OCI-LY1 (cell line): ENCODE measurements at regions not wholly inside any gene's neighbourhood (a gene's known extent, or its start where the extent isn't known, plus 50 kb on each side); places are given as distances from the start of the nearest gene placed in this dataset.

Source experiments
- H2AFZ ChIP-seq: fragments of 200-600 bp; sonication (generic), shearing (Covaris generic); 2 replicates; pipeline ENCODE4 v1.6.0; 2014; ENCODE audit warnings: antibody characterized with exemption, mild to moderate bottlenecking, low read length
- H3F3A ChIP-seq: fragments of 200-600 bp; sonication (generic), shearing (Covaris generic); 2 replicates; pipeline ENCODE4 v1.6.0; 2014; ENCODE audit warnings: mild to moderate bottlenecking, antibody characterized with exemption, low read length, moderate library complexity; ENCODE audit not compliant: insufficient read depth
- H3K27ac ChIP-seq: fragments of 200-600 bp; sonication (generic); 2 replicates; pipeline ENCODE4 v1.5.1; 2014; ENCODE audit warnings: low read length, mixed run types, mild to moderate bottlenecking, low read depth; ENCODE audit not compliant: poor library complexity, severe bottlenecking
- H3K27me3 ChIP-seq: fragments of 200-600 bp; sonication (generic); 2 replicates; pipeline ENCODE4 v1.6.0; 2014; ENCODE audit warnings: antibody characterized with exemption, mild to moderate bottlenecking, low read length, moderate library complexity; ENCODE audit not compliant: insufficient read depth
- H3K36me3 ChIP-seq: fragments of 200-600 bp; sonication (generic); 2 replicates; pipeline ENCODE4 v1.6.1; 2014; ENCODE audit warnings: mild to moderate bottlenecking, antibody characterized with exemption, low read length, moderate library complexity, mixed read lengths; ENCODE audit not compliant: insufficient read depth
- H3K4me1 ChIP-seq: fragments of 200-600 bp; sonication (generic); 2 replicates; pipeline ENCODE4 v1.5.1; 2014; ENCODE audit warnings: mild to moderate bottlenecking, low read length, moderate library complexity; ENCODE audit not compliant: insufficient read depth, severe bottlenecking
- H3K4me2 ChIP-seq: fragments of 200-600 bp; sonication (generic), shearing (Covaris generic); 2 replicates; pipeline ENCODE4 v1.6.1; 2014; ENCODE audit warnings: low read length
- H3K4me3 ChIP-seq: fragments of 200-600 bp; sonication (generic); 2 replicates; pipeline ENCODE4 v1.5.1; 2014; ENCODE audit warnings: low read length, low read depth, mild to moderate bottlenecking, mixed read lengths; ENCODE audit not compliant: poor library complexity, severe bottlenecking
- H3K79me2 ChIP-seq: fragments of 200-600 bp; shearing (Covaris generic); 2 replicates; pipeline ENCODE4 v1.6.1; 2016; ENCODE audit warnings: mixed run types, low read length, mixed read lengths; ENCODE audit not compliant: insufficient read depth
- H3K9ac ChIP-seq: fragments of 200-600 bp; sonication (generic), shearing (Covaris generic); 2 replicates; pipeline ENCODE4 v1.6.1; 2014; ENCODE audit warnings: mild to moderate bottlenecking, low read length, mixed read lengths
- H3K9me2 ChIP-seq: fragments of 200-600 bp; sonication (generic), shearing (Covaris generic); 2 replicates; pipeline ENCODE4 v1.6.1; 2014; ENCODE audit warnings: low read depth, mild to moderate bottlenecking, low read length, mixed read lengths
- H3K9me3 ChIP-seq: fragments of 200-600 bp; shearing (Covaris generic); 2 replicates; pipeline ENCODE4 v1.6.1; 2014; ENCODE audit warnings: low read length, mixed read lengths
- H4K20me1 ChIP-seq: fragments of 200-600 bp; sonication (generic), shearing (Covaris generic); 2 replicates; pipeline ENCODE4 v1.6.0; 2016; ENCODE audit warnings: mild to moderate bottlenecking, low read length; ENCODE audit not compliant: insufficient read depth
- CTCF ChIP-seq: fragments of 200-600 bp; sonication (generic), shearing (Covaris generic); IDR thresholded peaks from 2 replicates; pipeline ENCODE4 v1.5.1; 2017; ENCODE audit warnings: mild to moderate bottlenecking, antibody characterized with exemption, low read length, moderate library complexity, mixed read lengths
- EZH2 ChIP-seq: fragments of 200-600 bp; sonication (generic), shearing (Covaris generic); IDR thresholded peaks from 2 replicates; pipeline ENCODE4 v1.8.0; 2017; ENCODE audit warnings: borderline replicate concordance, mixed run types, mild to moderate bottlenecking, antibody characterized with exemption, low read length, moderate library complexity, mixed read lengths

- no peaks in the 10 kb centered on the region for H3K9me2 ChIP-seq
- no peaks in the 10 kb centered on the region for H3K36me3 ChIP-seq
- no peak overlapping the region for H3K27ac ChIP-seq
- no peaks in the 10 kb centered on the region for H4K20me1 ChIP-seq
- H3K79me2 ChIP-seq = no peaks in the 10 kb centered on the region
- H3K4me1 ChIP-seq = no peaks in the 10 kb centered on the region
- no peaks in the 10 kb centered on the region for H3K27me3 ChIP-seq
- no peak overlapping the region for H3K9ac ChIP-seq
- TF ChIP-seq EZH2 (no peak), CTCF (no peak)
- no peak overlapping the region for H2AFZ ChIP-seq
- no peak overlapping the region for H3K4me2 ChIP-seq
- H3K4me3 ChIP-seq = no peak overlapping the region
- H3F3A ChIP-seq = no peaks in the 10 kb centered on the region
- H3K9me3 ChIP-seq = no peaks in the 10 kb centered on the region
These were observed 237.2 kb upstream of the BMP2 start for GRCh38 chr20:6530254-6530653.

GRCh38 chr20:6525447-6526303, 241.8 kb upstream of the BMP2 start:
- Histone ChIP-seq H3K9me3 (peaks cover 4% of the 10 kb centered on the region; the same call in 1 of the 2 replicates), H3K4me2 (no peak overlapping the region), H2AFZ (no peak overlapping the region), H3K79me2 (no peaks in the 10 kb centered on the region), H3K27me3 (no peaks in the 10 kb centered on the region), H3K27ac (no peak overlapping the region), H3K36me3 (no peaks in the 10 kb centered on the region), H3K9me2 (no peaks in the 10 kb centered on the region), H3K4me1 (no peaks in the 10 kb centered on the region), H3K9ac (no peak overlapping the region), H4K20me1 (no peaks in the 10 kb centered on the region), H3F3A (no peaks in the 10 kb centered on the region), H3K4me3 (no peak overlapping the region)
- TF ChIP-seq EZH2 (no peak), CTCF (no peak)

GRCh38 chr20:6524305-6524704, 243.2 kb upstream of the BMP2 start:
- TF ChIP-seq EZH2 = no peak
- no peak for TF ChIP-seq CTCF
- H3K9ac ChIP-seq = no peak overlapping the region
- H2AFZ ChIP-seq = no peak overlapping the region
- H4K20me1 ChIP-seq = no peaks in the 10 kb centered on the region
- H3F3A ChIP-seq = no peaks in the 10 kb centered on the region
- no peaks in the 10 kb centered on the region for H3K4me1 ChIP-seq
- H3K9me2 ChIP-seq = no peaks in the 10 kb centered on the region
- peaks cover 4% of the 10 kb centered on the region; the same call in 1 of the 2 replicates for H3K9me3 ChIP-seq
- no peak overlapping the region for H3K4me3 ChIP-seq
- H3K36me3 ChIP-seq = no peaks in the 10 kb centered on the region
- no peak overlapping the region for H3K4me2 ChIP-seq
- H3K27ac ChIP-seq = no peak overlapping the region
- no peaks in the 10 kb centered on the region for H3K27me3 ChIP-seq
- H3K79me2 ChIP-seq = no peaks in the 10 kb centered on the region
